GM12878 (cell line): ENCODE measurements at regions not wholly inside any gene's neighbourhood (a gene's known extent, or its start where the extent isn't known, plus 50 kb on each side); places are given as distances from the start of the nearest gene placed in this dataset.

Source experiments
- ATAC-seq: fragments of 200-7000 bp; cut with Tn5 transposase; 3 replicates; pipeline ENCODE4 v1.9.1; 2020; ENCODE audit warnings: mild to moderate bottlenecking, moderate library complexity
- BruUV-seq: library from RNA; stranded (reverse); fragments of 400-500 nt; replicated peaks from 2 replicates; lab custom pipeline; 2021; lab: Mats Ljungman, UMichigan
- CTCF ChIA-PET: fragments of 300-600 bp; sonication (Branson Sonifier 250); formaldehyde crosslinking; extraction: SDS; loops from one replicate; lab custom pipeline; 2021; ENCODE audit warnings: inconsistent platforms; lab: Yijun Ruan, JAX
- POLR2A ChIA-PET: fragments of 350-600 bp; formaldehyde crosslinking; extraction: SDS; loops from one replicate; lab custom pipeline; 2021; ENCODE audit warnings: inconsistent platforms; lab: Charles Lee
- RAD21 ChIA-PET: fragments of 300-600 bp; sonication (Branson Sonifier 250); formaldehyde crosslinking; loops from one replicate; lab custom pipeline; 2023; ENCODE audit warnings: antibody characterized with exemption; ENCODE audit not compliant: unreplicated experiment; lab: Charles Lee
- SMC1A ChIA-PET: fragments of 300-600 bp; sonication (Branson Sonifier 250); formaldehyde crosslinking; loops from one replicate; lab custom pipeline; 2023; ENCODE audit not compliant: unreplicated experiment, uncharacterized antibody; lab: Charles Lee
- DNase-seq: peaks from one replicate; pipeline ENCODE4 v3.0.0-alpha.2; 2011; ENCODE audit warnings: low read depth, low spot score
- FAIRE-seq: peaks from 3 replicates; lab custom pipeline; 2011; peaks lifted over from hg19 to GRCh38; lab: Jason Lieb, UNC
- H2AFZ ChIP-seq: 2 replicates; pipeline ENCODE4 v1.6.0; 2011; ENCODE audit warnings: low read depth, low read length, control low read depth; ENCODE audit not compliant: control insufficient read depth
- H3K27ac ChIP-seq: 2 replicates; pipeline ENCODE4 v1.5.1; 2011; ENCODE audit warnings: control low read depth; ENCODE audit not compliant: control insufficient read depth, insufficient read depth
- H3K27me3 ChIP-seq, 2 experiments: replicated peaks in 1 of 2; 2 replicates each; pipeline versions ENCODE4 v1.6.0 to v1.6.1; 2011; ENCODE audit warnings: low read length in 1 of 2; ENCODE audit not compliant: control insufficient read depth in 2 of 2, insufficient read depth in 2 of 2
- H3K36me3 ChIP-seq, 2 experiments: 2 replicates each; pipeline ENCODE4 v1.5.1; 2011; ENCODE audit warnings: low read length in 1 of 2; ENCODE audit not compliant: control insufficient read depth in 2 of 2, insufficient read depth in 2 of 2
- H3K4me1 ChIP-seq: 2 replicates; pipeline ENCODE4 v1.6.1; 2011; ENCODE audit warnings: mild to moderate bottlenecking, low read length, moderate library complexity, mixed read lengths; ENCODE audit not compliant: control insufficient read depth, insufficient read depth
- H3K4me2 ChIP-seq: 2 replicates; pipeline ENCODE4 v1.6.0; 2011; ENCODE audit warnings: control low read depth; ENCODE audit not compliant: control insufficient read depth, insufficient read depth
- H3K4me3 ChIP-seq: fragments of 200-600 bp; sonication (generic); 2 replicates; pipeline ENCODE4 v1.5.1; 2016
- H3K79me2 ChIP-seq: 2 replicates; pipeline ENCODE4 v1.6.0; 2011; ENCODE audit warnings: low read length; ENCODE audit not compliant: control insufficient read depth, insufficient read depth
- H3K9ac ChIP-seq: 2 replicates; pipeline ENCODE4 v1.8.0; 2011; ENCODE audit warnings: low read length, control low read depth, mixed read lengths; ENCODE audit not compliant: control insufficient read depth, insufficient read depth
- H3K9me3 ChIP-seq: replicated peaks from 3 replicates; pipeline ENCODE4 v1.5.1; 2011; ENCODE audit warnings: mild to moderate bottlenecking, low read length; ENCODE audit not compliant: control insufficient read depth, insufficient read depth
- H4K20me1 ChIP-seq: 2 replicates; pipeline ENCODE4 v1.6.0; 2011; ENCODE audit not compliant: control insufficient read depth, insufficient read depth
- GATAD2B ChIP-seq: fragments of 450-650 bp; conservative IDR thresholded peaks from 2 replicates; pipeline ENCODE4 v1.6.1; 2017; ENCODE audit warnings: low read depth, mild to moderate bottlenecking, moderate library complexity
- HDAC2 ChIP-seq: fragments of 200-600 bp; sonication (generic); IDR thresholded peaks from 2 replicates; pipeline ENCODE4 v1.6.1; 2017
- HDAC6 ChIP-seq: fragments of 200-600 bp; sonication (generic); IDR thresholded peaks from one replicate; pipeline ENCODE4 v1.8.0; 2017; ENCODE audit warnings: antibody characterized with exemption; ENCODE audit not compliant: unreplicated experiment
- IKZF1 ChIP-seq: fragments of 450-650 bp; conservative IDR thresholded peaks from 2 replicates; pipeline ENCODE4 v1.6.1; 2017; ENCODE audit warnings: antibody characterized with exemption, mild to moderate bottlenecking
- MAX ChIP-seq: IDR thresholded peaks from 2 replicates; pipeline ENCODE4 v1.6.1; 2012; ENCODE audit warnings: low read depth, low read length, improper control_type of control experiment
- SRF ChIP-seq, 2 experiments: IDR thresholded peaks; 2 replicates each; pipeline ENCODE4 v1.6.1; 2011; ENCODE audit warnings: low read depth in 2 of 2, low read length in 2 of 2, mild to moderate bottlenecking in 1 of 2, moderate library complexity in 1 of 2
- ZBTB11 ChIP-seq: fragments of 450-650 bp; formaldehyde crosslinking; IDR thresholded peaks from 2 replicates; pipeline ENCODE4 v1.5.0; 2022; ENCODE audit warnings: mild to moderate bottlenecking, missing genetic modification characterization
- ZBTB4 ChIP-seq: fragments of 450-650 bp; formaldehyde crosslinking; IDR thresholded peaks from 2 replicates; pipeline ENCODE4 v1.4.0; 2022; ENCODE audit warnings: mild to moderate bottlenecking, moderate library complexity
- ZNF687 ChIP-seq: fragments of 450-650 bp; IDR thresholded peaks from 2 replicates; pipeline ENCODE4 v1.6.1; 2017; ENCODE audit warnings: mild to moderate bottlenecking, moderate library complexity
- WGBS: methylation state at CpG from one replicate; pipeline ENCODE4 v1.1.6; 2016; ENCODE audit warnings: low lambda C conversion rate; ENCODE audit not compliant: insufficient replicate concordance, insufficient coverage; ENCODE audit errors: missing lambda C conversion rate; 5-methylcytosine and 5-hydroxymethylcytosine counted together
- in situ Hi-C: fragments of 300-500 bp; cut with MboI; formaldehyde crosslinking; loops from 9 replicates; pipeline ENCODE4 v1.14.3; 2018; ENCODE audit warnings: mixed read lengths
- intact Hi-C: fragments of 100-400 bp; cut with micrococcal nuclease; formaldehyde crosslinking; loops from one replicate; pipeline ENCODE4 v1.14.2; 2022; ENCODE audit not compliant: unreplicated experiment

GRCh38 chr3:159856590-159857104 is 132.0 kb upstream of the IL12A start (continued):
- no peak for TF ChIP-seq ZBTB4 (CRISPR knock-in tag)

- H3K9me3 ChIP-seq: no peaks in the 10 kb centered on the region; the same call in 2 of the 3 replicates
- no peak for FAIRE-seq
- CTCF ChIA-PET: interaction anchor here (3.0 kb wide), 1 partner anchor 27 kb away, joined by 6 read pairs; no protein-coding TSS in a partner anchor
- TF ChIP-seq ZNF687 (no peak), GATAD2B (no peak), IKZF1 (no peak), SRF (IDR thresholded peaks at IDR 0.05; ENCODE audit: low read depth in 2 of 2, low read length in 2 of 2) (no peak), ZBTB11 (no peak), MAX (no peak), HDAC2 (no peak), HDAC6 (no peak)
Observed at GRCh38 chr3:159857840-159858239, 130.8 kb upstream of the IL12A start.

More at GRCh38 chr3:159857840-159858239, 130.8 kb upstream of the IL12A start:
- BruUV-seq: no TSS peak
- POLR2A ChIA-PET: no interaction called here
- Histone ChIP-seq H3K27ac (no peak overlapping the region), H2AFZ (no peak overlapping the region), H3K4me3 (no peak overlapping the region), H3K4me2 (no peak overlapping the region), H3K27me3 (no peaks in the 10 kb centered on the region), H3K4me1 (peaks cover 34% of the 10 kb centered on the region), H4K20me1 (no peaks in the 10 kb centered on the region), H3K79me2 (no peaks in the 10 kb centered on the region), H3K9ac (no peak overlapping the region), H3K36me3 (no peaks in the 10 kb centered on the region)
- intact Hi-C loops (no loop called here), in situ Hi-C loops (no loop called here)
- SMC1A ChIA-PET: interaction anchor here (0.9 to 1.7 kb wide), 2 partner anchors 9 kb away, joined by 4 to 5 read pairs; no protein-coding TSS in a partner anchor
- RAD21 ChIA-PET: interaction anchor here (1.3 kb wide), 1 partner anchor 149 kb away, joined by 4 read pairs; no protein-coding TSS in a partner anchor
- WGBS: 51% methylated on average over 2 of the region's 2 CpGs
- DNase-seq: no peak
- ATAC-seq: no peak
